AG04449 (cell line): ENCODE measurements at regions not wholly inside any gene's neighbourhood (a gene's known extent, or its start where the extent isn't known, plus 50 kb on each side); places are given as distances from the start of the nearest gene placed in this dataset.

Experiments used
- CTCF ChIA-PET: fragments of 350-600 bp; formaldehyde crosslinking; extraction: SDS; loops from one replicate; lab custom pipeline; 2021; ENCODE audit warnings: antibody characterized with exemption; lab: Yijun Ruan, JAX
- POLR2A ChIA-PET: fragments of 400-600, 350-600 bp; formaldehyde crosslinking; extraction: SDS; loops from one replicate; lab custom pipeline; 2020; ENCODE audit warnings: antibody characterized with exemption, inconsistent platforms; lab: Yijun Ruan, JAX
- DNase-seq: peaks from one replicate; pipeline ENCODE4 v3.0.0-alpha.2; 2010; ENCODE audit warnings: low read depth, low spot score
- H3K4me3 ChIP-seq: 2 replicates; pipeline ENCODE4 v1.5.1; 2011; ENCODE audit warnings: low read depth, mild to moderate bottlenecking, control low read depth, low read length
- CTCF ChIP-seq: IDR thresholded peaks from one replicate; pipeline ENCODE4 v1.5.1; 2011; ENCODE audit warnings: mild to moderate bottlenecking, moderate library complexity, low read length, control low read depth, inconsistent platforms; ENCODE audit not compliant: insufficient read depth; ENCODE audit errors: missing control alignments

- POLR2A ChIA-PET, result no interaction called here
- CTCF ChIA-PET, result interaction anchor here (1.0 kb wide), 1 partner anchor 27 kb away, joined by 3 read pairs; no protein-coding TSS in a partner anchor
- no peak for TF ChIP-seq CTCF
- DNase-seq, result no peak
- no peak overlapping the region for H3K4me3 ChIP-seq
Measured at GRCh38 chr6:135647521-135647920, 150.0 kb upstream of the AHI1 start.

- CTCF ChIA-PET, result no interaction called here
- POLR2A ChIA-PET, result no interaction called here
- DNase-seq, result no peak
- no peak overlapping the region for H3K4me3 ChIP-seq
- no peak for TF ChIP-seq CTCF
Measured at GRCh38 chr6:135651964-135652755, 154.6 kb upstream of the AHI1 start.

- H3K4me3 ChIP-seq, result no peak overlapping the region
- POLR2A ChIA-PET, result no interaction called here
- TF ChIP-seq CTCF, result no peak
- CTCF ChIA-PET, result no interaction called here
- DNase-seq, result no peak
Measured at GRCh38 chr6:135655055-135655454, 157.5 kb upstream of the AHI1 start.

GRCh38 chr6:135657207-135657606 is 159.7 kb upstream of the AHI1 start:
- no peak for DNase-seq
- H3K4me3 ChIP-seq, result no peak overlapping the region
- no peak for TF ChIP-seq CTCF
- ChIA-PET CTCF (interaction anchor here (1.1 kb wide), 1 partner anchor 22 kb away, joined by 3 read pairs; no protein-coding TSS in a partner anchor), POLR2A (no interaction called here)

- ChIA-PET CTCF (no interaction called here), POLR2A (no interaction called here)
Measured at GRCh38 chr6:135658481-135658880, 160.9 kb upstream of the AHI1 start.

More at GRCh38 chr6:135658481-135658880, 160.9 kb upstream of the AHI1 start:
- no peak overlapping the region for H3K4me3 ChIP-seq
- DNase-seq, result no peak
- no peak for TF ChIP-seq CTCF
